NCI-H2171 treated with DMSO at 0.1 percent for 48 hours (cell line): ENCODE measurements at regions not wholly inside any gene's neighbourhood (a gene's known extent, or its start where the extent isn't known, plus 50 kb on each side); places are given as distances from the start of the nearest gene placed in this dataset.

Experiments used
- DNase-seq: peaks from one replicate; lab custom pipeline; 2025; lab: John Stamatoyannopoulos, UW

GRCh38 chr11:34564406-34564805, 50.8 kb upstream of the ELF5 start:
- DNase-seq = no peak

- no peak for DNase-seq
These were observed 51.2 kb upstream of the ELF5 start for GRCh38 chr11:34564807-34565241.

- DNase-seq = peak; percentile 8
These were observed 52.0 kb upstream of the ELF5 start for GRCh38 chr11:34565417-34566207.

GRCh38 chr11:34566208-34566551, 52.6 kb upstream of the ELF5 start:
- DNase-seq = no peak

- no peak for DNase-seq
These were observed 53.1 kb upstream of the ELF5 start for GRCh38 chr11:34566736-34567135.

- no peak for DNase-seq
These were observed 53.2 kb upstream of the EHF start for GRCh38 chr11:34567733-34568132.

- DNase-seq = no peak
These were observed 50.3 kb upstream of the EHF start for GRCh38 chr11:34570584-34570983.
